ENCODE measurements at regions not wholly inside any gene's neighbourhood (a gene's known extent, or its start where the extent isn't known, plus 50 kb on each side); places are given as distances from the start of the nearest gene placed in this dataset.
"Not testable (repeated sequence)": the region's sequence is repeated elsewhere in the genome, so short reads cannot be mapped to it uniquely, and the experiment has no call there.

- no peaks in the 10 kb centered on the region for H3K9me3 ChIP-seq (ENCODE audit: low read length)
- no peaks in the 10 kb centered on the region for H3K36me3 ChIP-seq (ENCODE audit: insufficient read depth, low read length)
- H3K27ac ChIP-seq (ENCODE audit: low read depth, low read length): no peak overlapping the region
- no peak overlapping the region for H3K9ac ChIP-seq (ENCODE audit: low read length)
- H3K27me3 ChIP-seq (ENCODE audit: control insufficient read depth in 1 of 2, insufficient read depth in 2 of 2, low read length in 2 of 2): no peaks in the 10 kb centered on the region
- no peak overlapping the region for H3K4me3 ChIP-seq (ENCODE audit: low read depth in 1 of 2, low read length in 2 of 2)
- no peaks in the 10 kb centered on the region for H3K4me1 ChIP-seq (ENCODE audit: insufficient read depth, low read length)
These were observed 344.9 kb upstream of the PAPPA start for GRCh38 chr9:115808695-115809094.

DNA sequence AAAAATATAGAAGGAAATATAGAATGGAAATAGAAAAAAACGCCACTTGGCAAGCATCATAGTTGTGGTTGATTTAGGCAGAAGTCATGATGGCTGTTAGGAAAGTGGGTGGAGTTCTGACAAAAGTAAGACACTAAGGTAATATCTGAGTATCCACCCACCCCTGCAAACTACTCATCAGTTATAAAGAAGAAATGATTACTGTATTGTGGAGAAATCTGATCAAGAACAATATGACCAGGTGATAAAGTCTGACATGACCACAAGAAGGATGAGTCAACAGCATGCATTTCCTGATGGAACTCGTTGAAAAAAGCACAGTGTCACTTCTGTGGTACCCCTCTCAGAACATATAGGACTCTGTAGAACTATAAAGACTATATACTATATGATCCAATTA, 343.4 kb upstream of the PAPPA start:
- Histone ChIP-seq H3K27me3 (ENCODE audit: control insufficient read depth in 1 of 2, insufficient read depth in 2 of 2, low read length in 2 of 2) (no peaks in the 10 kb centered on the region), H3K4me1 (ENCODE audit: insufficient read depth, low read length) (no peaks in the 10 kb centered on the region), H3K36me3 (ENCODE audit: insufficient read depth, low read length) (no peaks in the 10 kb centered on the region), H3K27ac (ENCODE audit: low read depth, low read length) (no peak overlapping the region), H3K9me3 (ENCODE audit: low read length) (no peaks in the 10 kb centered on the region), H3K9ac (ENCODE audit: low read length) (no peak overlapping the region), H3K4me3 (ENCODE audit: low read depth in 1 of 2, low read length in 2 of 2) (no peak overlapping the region)

DNA sequence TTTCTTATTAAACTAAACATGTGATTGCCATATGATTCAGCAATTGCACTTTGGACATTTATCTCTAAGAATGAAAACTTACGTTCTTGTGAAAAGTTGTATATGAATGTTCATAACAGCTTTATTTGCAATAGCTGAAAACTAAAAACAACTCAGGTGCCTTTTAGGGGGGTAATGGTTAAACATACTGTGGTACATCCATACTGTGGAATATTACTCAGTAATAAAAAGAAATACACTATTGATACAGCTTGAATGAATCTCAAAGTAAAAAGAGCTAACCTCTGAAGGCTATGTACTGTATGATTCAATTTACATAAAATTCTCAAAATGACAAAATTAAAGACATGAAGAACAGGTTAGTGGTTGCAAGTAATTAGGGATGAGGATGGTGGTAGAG, 339.5 kb upstream of the PAPPA start:
- H3K27me3 ChIP-seq (ENCODE audit: control insufficient read depth in 1 of 2, insufficient read depth in 2 of 2, low read length in 2 of 2): no peaks in the 10 kb centered on the region
- no peak overlapping the region for H3K4me3 ChIP-seq (ENCODE audit: low read depth in 1 of 2, low read length in 2 of 2)
- H3K9ac ChIP-seq (ENCODE audit: low read length): no peak overlapping the region
- no peaks in the 10 kb centered on the region for H3K36me3 ChIP-seq (ENCODE audit: insufficient read depth, low read length)
- H3K27ac ChIP-seq (ENCODE audit: low read depth, low read length): no peak overlapping the region
- H3K9me3 ChIP-seq (ENCODE audit: low read length): no peaks in the 10 kb centered on the region
- no peaks in the 10 kb centered on the region for H3K4me1 ChIP-seq (ENCODE audit: insufficient read depth, low read length)

GRCh38 chr9:115815786-115816185, 337.8 kb upstream of the PAPPA start:
- Histone ChIP-seq H3K4me3 (ENCODE audit: low read depth in 1 of 2, low read length in 2 of 2) (no peak overlapping the region), H3K9ac (ENCODE audit: low read length) (no peak overlapping the region)

DNA sequence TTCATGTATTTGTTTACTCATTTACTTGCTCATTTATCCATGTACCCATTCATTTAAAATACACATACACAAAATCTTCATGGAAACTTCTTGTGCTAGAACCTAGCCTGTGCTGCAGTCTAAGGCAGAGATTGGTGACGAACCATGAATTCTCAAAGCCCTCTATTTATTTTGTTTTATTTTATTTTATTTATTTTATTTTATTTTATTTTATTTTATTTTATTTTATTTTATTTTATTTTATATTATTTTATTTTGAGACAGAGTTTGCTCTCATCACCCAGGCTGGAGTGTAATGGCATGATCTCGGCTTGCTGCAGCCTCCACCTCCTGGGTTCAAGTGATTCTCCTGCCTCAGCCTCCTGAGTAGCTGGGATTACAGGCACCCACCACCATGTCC, 334.9 kb upstream of the PAPPA start:
- H3K36me3 ChIP-seq (ENCODE audit: insufficient read depth, low read length); H3K4me1 ChIP-seq (ENCODE audit: insufficient read depth, low read length); H3K27ac ChIP-seq (ENCODE audit: low read depth, low read length); H3K9me3 ChIP-seq (ENCODE audit: low read length); H3K9ac ChIP-seq (ENCODE audit: low read length); H3K27me3 ChIP-seq (ENCODE audit: control insufficient read depth in 1 of 2, insufficient read depth in 2 of 2, low read length in 2 of 2); H3K4me3 ChIP-seq (ENCODE audit: low read depth in 1 of 2, low read length in 2 of 2): not testable (repeated sequence)

More at GRCh38 chr9:115815786-115816185, 337.8 kb upstream of the PAPPA start:
- no peaks in the 10 kb centered on the region for H3K27me3 ChIP-seq (ENCODE audit: control insufficient read depth in 1 of 2, insufficient read depth in 2 of 2, low read length in 2 of 2)
- H3K36me3 ChIP-seq (ENCODE audit: insufficient read depth, low read length): no peaks in the 10 kb centered on the region
- H3K9me3 ChIP-seq (ENCODE audit: low read length): no peaks in the 10 kb centered on the region
- H3K4me1 ChIP-seq (ENCODE audit: insufficient read depth, low read length): no peaks in the 10 kb centered on the region
- no peak overlapping the region for H3K27ac ChIP-seq (ENCODE audit: low read depth, low read length)

- Histone ChIP-seq H3K4me1 (ENCODE audit: insufficient read depth, low read length) (no peaks in the 10 kb centered on the region), H3K27ac (ENCODE audit: low read depth, low read length) (no peak overlapping the region), H3K36me3 (ENCODE audit: insufficient read depth, low read length) (no peaks in the 10 kb centered on the region), H3K9ac (ENCODE audit: low read length) (no peak overlapping the region), H3K9me3 (ENCODE audit: low read length) (no peaks in the 10 kb centered on the region), H3K27me3 (ENCODE audit: control insufficient read depth in 1 of 2, insufficient read depth in 2 of 2, low read length in 2 of 2) (no peaks in the 10 kb centered on the region), H3K4me3 (ENCODE audit: low read depth in 1 of 2, low read length in 2 of 2) (no peak overlapping the region)
These were observed 321.6 kb upstream of the PAPPA start for GRCh38 chr9:115832031-115832430.

- no peak overlapping the region for H3K4me3 ChIP-seq (ENCODE audit: low read depth in 1 of 2, low read length in 2 of 2)
- H3K4me1 ChIP-seq (ENCODE audit: insufficient read depth, low read length): no peaks in the 10 kb centered on the region
- H3K27me3 ChIP-seq (ENCODE audit: control insufficient read depth in 1 of 2, insufficient read depth in 2 of 2, low read length in 2 of 2): no peaks in the 10 kb centered on the region
- H3K36me3 ChIP-seq (ENCODE audit: insufficient read depth, low read length): no peaks in the 10 kb centered on the region
- H3K9me3 ChIP-seq (ENCODE audit: low read length): no peaks in the 10 kb centered on the region
- no peak overlapping the region for H3K27ac ChIP-seq (ENCODE audit: low read depth, low read length)
- H3K9ac ChIP-seq (ENCODE audit: low read length): no peak overlapping the region
These were observed 316.0 kb upstream of the PAPPA start for GRCh38 chr9:115837618-115838017.

- Histone ChIP-seq H3K27me3 (ENCODE audit: control insufficient read depth in 1 of 2, insufficient read depth in 2 of 2, low read length in 2 of 2) (no peaks in the 10 kb centered on the region), H3K27ac (ENCODE audit: low read depth, low read length) (no peak overlapping the region), H3K9ac (ENCODE audit: low read length) (no peak overlapping the region), H3K4me1 (ENCODE audit: insufficient read depth, low read length) (no peaks in the 10 kb centered on the region), H3K4me3 (ENCODE audit: low read depth in 1 of 2, low read length in 2 of 2) (no peak overlapping the region), H3K9me3 (ENCODE audit: low read length) (no peaks in the 10 kb centered on the region), H3K36me3 (ENCODE audit: insufficient read depth, low read length) (no peaks in the 10 kb centered on the region)
These were observed 315.2 kb upstream of the PAPPA start for GRCh38 chr9:115838417-115838816.

GRCh38 chr9:115844433-115844832, 309.2 kb upstream of the PAPPA start:
- H3K27ac ChIP-seq (ENCODE audit: low read depth, low read length): not testable (repeated sequence)

DNA sequence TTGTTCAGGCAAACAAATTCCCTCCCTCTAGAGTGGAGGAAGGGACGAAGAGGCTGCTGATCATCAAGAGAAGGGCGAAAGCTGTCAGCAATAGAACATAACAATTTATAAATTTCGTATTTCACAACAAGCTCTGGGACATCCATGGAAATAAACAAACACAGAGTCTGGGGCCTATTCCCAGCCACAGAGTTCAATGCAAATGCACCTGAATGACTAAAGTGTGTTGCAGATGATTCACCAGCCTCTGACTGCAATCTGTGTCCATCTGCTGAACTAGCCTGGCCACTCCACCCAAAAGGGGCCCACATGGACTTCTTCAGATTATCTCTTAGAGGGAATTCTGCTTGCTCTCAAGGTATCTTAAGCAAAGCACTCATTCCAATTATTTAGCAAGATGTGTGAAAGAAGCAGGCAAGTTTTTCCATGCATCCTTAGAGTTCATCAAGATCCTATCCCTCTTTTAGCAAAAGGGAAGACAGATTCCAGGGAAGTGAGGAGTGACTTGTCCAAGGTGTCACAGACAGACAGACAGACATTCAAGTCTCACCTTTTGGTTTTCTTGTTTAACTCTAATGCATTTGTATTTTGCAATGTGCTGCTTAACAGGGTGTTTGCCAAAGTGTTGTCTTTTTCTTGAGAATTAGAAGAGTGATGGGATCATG, 307.8 kb upstream of the PAPPA start:
- Histone ChIP-seq H3K9ac (ENCODE audit: low read length) (no peak overlapping the region), H3K27me3 (ENCODE audit: control insufficient read depth in 1 of 2, insufficient read depth in 2 of 2, low read length in 2 of 2) (no peaks in the 10 kb centered on the region), H3K4me1 (ENCODE audit: insufficient read depth, low read length) (no peaks in the 10 kb centered on the region), H3K9me3 (ENCODE audit: low read length) (no peaks in the 10 kb centered on the region), H3K36me3 (ENCODE audit: insufficient read depth, low read length) (no peaks in the 10 kb centered on the region), H3K4me3 (ENCODE audit: low read depth in 1 of 2, low read length in 2 of 2) (no peak overlapping the region), H3K27ac (ENCODE audit: low read depth, low read length) (no peak overlapping the region)

More at GRCh38 chr9:115844433-115844832, 309.2 kb upstream of the PAPPA start:
- not testable (repeated sequence) for H3K27me3 ChIP-seq (ENCODE audit: control insufficient read depth in 1 of 2, insufficient read depth in 2 of 2, low read length in 2 of 2); H3K36me3 ChIP-seq (ENCODE audit: insufficient read depth, low read length); H3K9me3 ChIP-seq (ENCODE audit: low read length); H3K4me3 ChIP-seq (ENCODE audit: low read depth in 1 of 2, low read length in 2 of 2); H3K9ac ChIP-seq (ENCODE audit: low read length); H3K4me1 ChIP-seq (ENCODE audit: insufficient read depth, low read length)

- no peak overlapping the region for H3K27ac ChIP-seq (ENCODE audit: low read depth, low read length)
- no peaks in the 10 kb centered on the region for H3K9me3 ChIP-seq (ENCODE audit: low read length)
- no peaks in the 10 kb centered on the region for H3K36me3 ChIP-seq (ENCODE audit: insufficient read depth, low read length)
These were observed 306.4 kb upstream of the PAPPA start for GRCh38 chr9:115847216-115847615.

DNA sequence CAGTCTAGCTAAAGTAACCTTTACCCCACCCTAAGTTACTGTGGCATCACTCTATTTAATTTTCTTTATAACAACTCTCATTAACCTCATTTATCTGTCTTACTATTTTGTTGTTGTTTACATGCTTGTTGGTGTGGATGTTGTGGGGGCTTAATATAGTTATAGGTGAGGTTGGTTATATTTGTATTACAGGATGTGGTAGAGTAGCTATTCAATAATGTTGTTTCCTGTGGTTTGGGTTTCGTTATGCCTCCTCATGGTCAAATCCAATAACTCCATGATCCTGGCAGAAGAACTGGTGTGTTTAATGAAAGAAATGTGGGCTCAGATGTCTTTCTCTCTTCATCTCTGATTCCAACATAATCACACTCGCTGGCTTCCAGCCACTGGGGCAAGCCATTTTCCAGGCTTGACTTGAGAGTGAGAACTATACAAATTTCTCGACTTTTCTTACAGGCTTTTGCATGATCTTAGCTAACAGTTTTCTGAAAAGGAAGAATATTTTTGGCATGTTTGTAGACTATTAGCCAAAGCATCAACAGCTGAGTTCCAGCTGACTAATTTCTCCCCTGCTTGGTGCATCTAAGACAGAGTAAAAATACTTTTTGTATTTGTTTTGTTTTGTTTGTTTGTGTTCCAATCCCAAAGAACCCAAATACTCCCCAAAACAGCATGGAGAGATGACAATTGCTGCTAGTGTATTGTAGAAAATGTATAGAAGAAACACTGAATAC, 303.7 kb upstream of the PAPPA start:
- no peak overlapping the region for H3K27ac ChIP-seq (ENCODE audit: low read depth, low read length)
- no peaks in the 10 kb centered on the region for H3K36me3 ChIP-seq (ENCODE audit: insufficient read depth, low read length)
- no peaks in the 10 kb centered on the region for H3K27me3 ChIP-seq (ENCODE audit: control insufficient read depth in 1 of 2, insufficient read depth in 2 of 2, low read length in 2 of 2)

More at GRCh38 chr9:115847216-115847615, 306.4 kb upstream of the PAPPA start:
- no peak overlapping the region for H3K4me3 ChIP-seq (ENCODE audit: low read depth in 1 of 2, low read length in 2 of 2)
- H3K9ac ChIP-seq (ENCODE audit: low read length): no peak overlapping the region
- H3K4me1 ChIP-seq (ENCODE audit: insufficient read depth, low read length): no peaks in the 10 kb centered on the region
- no peaks in the 10 kb centered on the region for H3K27me3 ChIP-seq (ENCODE audit: control insufficient read depth in 1 of 2, insufficient read depth in 2 of 2, low read length in 2 of 2)

More for the DNA sequence above, 303.7 kb upstream of the PAPPA start:
- H3K9ac ChIP-seq (ENCODE audit: low read length): no peak overlapping the region
- no peaks in the 10 kb centered on the region for H3K4me1 ChIP-seq (ENCODE audit: insufficient read depth, low read length)
- H3K9me3 ChIP-seq (ENCODE audit: low read length): no peaks in the 10 kb centered on the region
- H3K4me3 ChIP-seq (ENCODE audit: low read depth in 1 of 2, low read length in 2 of 2): no peak overlapping the region

All from muscle layer of colon (tissue), 2 donors.